Fibroblast of the aortic adventitia (primary cell): ENCODE measurements at regions not wholly inside any gene's neighbourhood (a gene's known extent, or its start where the extent isn't known, plus 50 kb on each side); places are given as distances from the start of the nearest gene placed in this dataset.

Source experiments
- DNase-seq: peaks from one replicate; pipeline ENCODE4 v3.0.0-alpha.2; 2010; ENCODE audit warnings: low read depth
- H3K4me3 ChIP-seq: 2 replicates; pipeline ENCODE4 v1.5.1; 2011; ENCODE audit warnings: low read depth, mild to moderate bottlenecking, control low read depth, low read length, moderate library complexity
- TF ChIP-seq, protein P1 (sequence below): IDR thresholded peaks from 2 replicates; pipeline ENCODE4 v1.5.1; 2011; ENCODE audit warnings: mild to moderate bottlenecking, low read length, control low read depth, inconsistent platforms; ENCODE audit not compliant: insufficient read depth

GRCh38 chr2:240291337-240292034 is 144.0 kb upstream of the GPC1 start:
- H3K4me3 ChIP-seq: no peak overlapping the region
- TF ChIP-seq, protein P1, sequence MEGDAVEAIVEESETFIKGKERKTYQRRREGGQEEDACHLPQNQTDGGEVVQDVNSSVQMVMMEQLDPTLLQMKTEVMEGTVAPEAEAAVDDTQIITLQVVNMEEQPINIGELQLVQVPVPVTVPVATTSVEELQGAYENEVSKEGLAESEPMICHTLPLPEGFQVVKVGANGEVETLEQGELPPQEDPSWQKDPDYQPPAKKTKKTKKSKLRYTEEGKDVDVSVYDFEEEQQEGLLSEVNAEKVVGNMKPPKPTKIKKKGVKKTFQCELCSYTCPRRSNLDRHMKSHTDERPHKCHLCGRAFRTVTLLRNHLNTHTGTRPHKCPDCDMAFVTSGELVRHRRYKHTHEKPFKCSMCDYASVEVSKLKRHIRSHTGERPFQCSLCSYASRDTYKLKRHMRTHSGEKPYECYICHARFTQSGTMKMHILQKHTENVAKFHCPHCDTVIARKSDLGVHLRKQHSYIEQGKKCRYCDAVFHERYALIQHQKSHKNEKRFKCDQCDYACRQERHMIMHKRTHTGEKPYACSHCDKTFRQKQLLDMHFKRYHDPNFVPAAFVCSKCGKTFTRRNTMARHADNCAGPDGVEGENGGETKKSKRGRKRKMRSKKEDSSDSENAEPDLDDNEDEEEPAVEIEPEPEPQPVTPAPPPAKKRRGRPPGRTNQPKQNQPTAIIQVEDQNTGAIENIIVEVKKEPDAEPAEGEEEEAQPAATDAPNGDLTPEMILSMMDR: no peak
- DNase-seq: no peak

GRCh38 chr2:240292035-240292574 is 143.4 kb upstream of the GPC1 start:
- no peak overlapping the region for H3K4me3 ChIP-seq
- TF ChIP-seq, protein P1: no peak
- no peak for DNase-seq

DNA sequence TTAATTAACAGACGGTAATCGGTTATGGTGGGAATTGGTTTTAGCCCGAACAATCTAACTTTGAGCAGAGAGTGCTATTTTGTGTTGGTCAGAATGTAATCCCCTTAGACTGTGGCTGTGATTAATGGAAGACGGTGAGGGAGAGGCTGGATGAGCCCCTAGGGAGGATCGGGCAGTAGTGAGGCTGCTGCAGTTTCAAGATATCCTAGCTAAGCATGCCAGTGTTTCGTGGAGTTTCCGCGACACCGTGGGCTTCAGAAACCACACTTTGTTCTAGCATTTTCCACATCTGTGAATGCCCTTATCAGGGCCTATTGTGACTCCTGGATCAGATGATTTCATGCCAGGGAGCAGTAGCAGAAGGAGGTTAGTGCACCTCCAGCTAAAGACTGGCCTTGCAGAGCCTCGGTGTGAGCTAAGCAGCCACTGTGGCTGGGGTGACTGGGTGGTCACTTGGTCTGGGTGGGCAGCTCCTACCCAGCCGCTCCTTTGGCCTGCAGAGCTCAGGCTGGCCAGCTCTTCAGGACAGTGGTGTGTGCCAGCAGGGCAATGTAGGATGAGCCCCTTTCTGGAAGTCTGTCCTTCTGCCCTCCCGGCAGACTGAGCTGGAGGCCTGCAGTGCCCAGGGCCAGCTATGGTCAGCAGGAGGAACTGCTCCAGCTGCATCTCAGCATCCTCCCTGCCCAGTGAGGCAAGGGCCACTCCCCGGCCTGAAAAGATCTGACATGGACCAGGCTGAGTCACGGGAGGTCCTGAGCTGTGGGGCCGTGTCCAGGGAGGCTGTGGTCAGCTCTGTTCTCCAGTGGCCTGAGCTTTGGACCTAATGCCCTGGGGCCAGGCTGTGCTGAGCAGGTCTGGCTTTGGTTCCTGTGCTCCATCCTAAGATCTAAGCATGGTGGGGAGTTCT is 142.6 kb upstream of the GPC1 start:
- TF ChIP-seq, protein P1: no peak
- H3K4me3 ChIP-seq: no peak overlapping the region
- no peak for DNase-seq

- DNase-seq: no peak
- H3K4me3 ChIP-seq: no peak overlapping the region
- TF ChIP-seq, protein P1: no peak
Measured at GRCh38 chr2:240293557-240294461, 141.7 kb upstream of the GPC1 start.

GRCh38 chr2:240294514-240294913 is 140.9 kb upstream of the GPC1 start:
- TF ChIP-seq, protein P1: no peak
- H3K4me3 ChIP-seq: no peak overlapping the region
- DNase-seq: no peak
